ENCODE measurements at regions not wholly inside any gene's neighbourhood (a gene's known extent, or its start where the extent isn't known, plus 50 kb on each side); places are given as distances from the start of the nearest gene placed in this dataset.

- TF ChIP-seq, protein P1, sequence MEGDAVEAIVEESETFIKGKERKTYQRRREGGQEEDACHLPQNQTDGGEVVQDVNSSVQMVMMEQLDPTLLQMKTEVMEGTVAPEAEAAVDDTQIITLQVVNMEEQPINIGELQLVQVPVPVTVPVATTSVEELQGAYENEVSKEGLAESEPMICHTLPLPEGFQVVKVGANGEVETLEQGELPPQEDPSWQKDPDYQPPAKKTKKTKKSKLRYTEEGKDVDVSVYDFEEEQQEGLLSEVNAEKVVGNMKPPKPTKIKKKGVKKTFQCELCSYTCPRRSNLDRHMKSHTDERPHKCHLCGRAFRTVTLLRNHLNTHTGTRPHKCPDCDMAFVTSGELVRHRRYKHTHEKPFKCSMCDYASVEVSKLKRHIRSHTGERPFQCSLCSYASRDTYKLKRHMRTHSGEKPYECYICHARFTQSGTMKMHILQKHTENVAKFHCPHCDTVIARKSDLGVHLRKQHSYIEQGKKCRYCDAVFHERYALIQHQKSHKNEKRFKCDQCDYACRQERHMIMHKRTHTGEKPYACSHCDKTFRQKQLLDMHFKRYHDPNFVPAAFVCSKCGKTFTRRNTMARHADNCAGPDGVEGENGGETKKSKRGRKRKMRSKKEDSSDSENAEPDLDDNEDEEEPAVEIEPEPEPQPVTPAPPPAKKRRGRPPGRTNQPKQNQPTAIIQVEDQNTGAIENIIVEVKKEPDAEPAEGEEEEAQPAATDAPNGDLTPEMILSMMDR (IDR thresholded peaks at IDR 0.05), result no peak
- Histone ChIP-seq H3K27ac (no peak overlapping the region), H3K4me3 (no peak overlapping the region), H3K4me1 (ENCODE audit: control insufficient read depth in 1 of 2, low read depth in 2 of 2) (no peaks in the 10 kb centered on the region), H3K36me3 (no peaks in the 10 kb centered on the region), H3K9me3 (no peaks in the 10 kb centered on the region), H3K27me3 (replicated peaks; ENCODE audit: insufficient read depth) (no peaks in the 10 kb centered on the region)
- DNase-seq (ENCODE audit: low spot score), result no peak
- ATAC-seq (ENCODE audit: insufficient number of reproducible peaks, low FRiP score, low read depth), result no peak
Observed at GRCh38 chr5:29387384-29387783, 1806.1 kb upstream of the CDH6 start.

DNA sequence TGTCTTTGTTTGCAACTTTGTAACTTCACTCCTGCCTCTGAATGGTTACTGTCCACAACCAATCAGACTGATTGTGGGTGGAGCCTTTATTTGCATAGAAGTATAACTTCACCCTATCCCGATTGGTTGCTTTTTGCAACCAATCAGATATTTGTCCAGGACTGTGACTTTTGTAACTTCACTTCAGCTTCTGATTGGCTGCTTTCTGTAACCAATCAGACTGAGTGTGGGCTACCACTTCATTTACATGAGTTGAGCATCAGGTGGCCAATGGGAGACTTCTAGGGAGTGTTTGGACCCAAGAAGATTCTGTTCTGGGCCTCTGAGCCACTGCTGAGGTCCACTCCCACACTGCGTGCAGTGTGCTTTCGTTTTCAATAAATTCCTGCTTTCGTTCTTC lies 1810.7 kb upstream of the CDH6 start:
- ATAC-seq (ENCODE audit: insufficient number of reproducible peaks, low FRiP score, low read depth) (no peak), DNase-seq (ENCODE audit: low spot score) (no peak)
- H3K9me3 ChIP-seq, result no peaks in the 10 kb centered on the region
- H3K4me1 ChIP-seq (ENCODE audit: control insufficient read depth in 1 of 2, low read depth in 2 of 2), result no peaks in the 10 kb centered on the region
- TF ChIP-seq, protein P1 (IDR thresholded peaks at IDR 0.05), result no peak
- no peak overlapping the region for H3K4me3 ChIP-seq
- no peaks in the 10 kb centered on the region for H3K27me3 ChIP-seq (replicated peaks; ENCODE audit: insufficient read depth)
- H3K36me3 ChIP-seq, result no peaks in the 10 kb centered on the region
- no peak overlapping the region for H3K27ac ChIP-seq

DNA sequence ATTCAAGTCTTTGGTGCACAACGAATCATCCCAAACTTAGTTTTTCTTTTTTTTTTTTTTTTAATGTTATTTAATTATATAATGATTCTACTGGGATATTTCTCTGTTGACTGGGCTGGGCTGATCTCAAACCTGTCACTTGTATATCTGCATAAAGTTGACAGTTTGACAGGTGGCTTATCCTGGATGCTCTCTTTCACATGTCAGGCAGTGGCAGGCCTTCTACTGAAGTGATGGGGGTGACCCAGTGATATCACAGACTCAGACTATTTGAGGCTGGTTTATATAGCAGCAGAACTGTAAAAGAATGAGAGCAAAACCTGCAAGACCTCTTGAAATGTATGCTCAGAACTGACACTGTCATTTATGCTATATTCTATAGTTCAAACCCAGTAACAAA lies 1813.5 kb upstream of the CDH6 start:
- Histone ChIP-seq H3K27me3 (replicated peaks; ENCODE audit: insufficient read depth) (no peaks in the 10 kb centered on the region), H3K4me1 (ENCODE audit: control insufficient read depth in 1 of 2, low read depth in 2 of 2) (no peaks in the 10 kb centered on the region), H3K9me3 (no peaks in the 10 kb centered on the region), H3K27ac (no peak overlapping the region), H3K36me3 (no peaks in the 10 kb centered on the region), H3K4me3 (no peak overlapping the region)
- DNase-seq (ENCODE audit: low spot score), result no peak
- no peak for ATAC-seq (ENCODE audit: insufficient number of reproducible peaks, low FRiP score, low read depth)
- TF ChIP-seq, protein P1 (IDR thresholded peaks at IDR 0.05), result no peak

DNA sequence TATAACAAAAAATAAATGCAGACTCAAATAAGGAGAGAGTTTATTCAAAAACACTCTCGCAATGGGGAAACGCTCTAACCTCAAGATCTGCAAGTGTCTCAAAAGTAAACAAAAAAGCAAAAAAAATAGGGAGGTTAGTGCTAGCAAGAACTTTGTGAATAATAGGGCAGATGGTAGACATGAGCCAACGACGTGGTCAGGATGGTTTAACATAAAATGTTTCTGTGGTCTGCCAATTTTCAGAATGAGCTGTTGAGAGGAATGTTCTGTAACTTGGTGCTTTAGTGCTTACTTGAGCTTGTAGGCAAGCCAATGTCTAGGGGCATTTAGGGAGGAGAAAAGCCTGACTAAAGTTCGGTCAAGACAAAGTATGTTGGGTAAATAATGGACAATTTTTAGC lies 1813.9 kb upstream of the CDH6 start:
- Histone ChIP-seq H3K27me3 (replicated peaks; ENCODE audit: insufficient read depth) (no peaks in the 10 kb centered on the region), H3K27ac (no peak overlapping the region), H3K4me1 (ENCODE audit: control insufficient read depth in 1 of 2, low read depth in 2 of 2) (no peaks in the 10 kb centered on the region), H3K9me3 (no peaks in the 10 kb centered on the region), H3K36me3 (no peaks in the 10 kb centered on the region), H3K4me3 (no peak overlapping the region)
- no peak for DNase-seq (ENCODE audit: low spot score)
- no peak for ATAC-seq (ENCODE audit: insufficient number of reproducible peaks, low FRiP score, low read depth)
- TF ChIP-seq, protein P1 (IDR thresholded peaks at IDR 0.05), result no peak

DNA sequence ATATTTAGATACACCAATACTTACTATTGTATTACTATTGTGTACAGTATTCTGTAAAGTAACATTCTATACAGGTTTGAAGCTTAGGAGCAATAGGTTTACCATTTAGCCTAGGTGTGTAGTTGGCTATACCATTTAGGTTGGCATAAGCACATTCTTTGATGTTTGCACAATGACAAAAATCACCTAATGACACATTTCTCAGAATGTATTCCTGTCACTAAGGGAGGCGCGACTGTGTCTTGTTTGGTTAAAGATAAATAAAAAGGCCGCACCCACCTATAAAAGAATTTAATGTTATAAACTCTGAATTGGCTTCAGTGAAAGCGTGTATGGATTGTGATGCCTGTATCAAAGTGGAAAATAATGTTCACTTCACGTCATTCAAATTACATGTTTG lies 1815.4 kb upstream of the CDH6 start:
- no peak for ATAC-seq (ENCODE audit: insufficient number of reproducible peaks, low FRiP score, low read depth)

More for the DNA sequence above, 1815.4 kb upstream of the CDH6 start:
- Histone ChIP-seq H3K27me3 (replicated peaks; ENCODE audit: insufficient read depth) (no peaks in the 10 kb centered on the region), H3K27ac (no peak overlapping the region), H3K4me1 (ENCODE audit: control insufficient read depth in 1 of 2, low read depth in 2 of 2) (no peaks in the 10 kb centered on the region), H3K9me3 (no peaks in the 10 kb centered on the region), H3K4me3 (no peak overlapping the region), H3K36me3 (no peaks in the 10 kb centered on the region)
- TF ChIP-seq, protein P1 (IDR thresholded peaks at IDR 0.05), result no peak
- no peak for DNase-seq (ENCODE audit: low spot score)
